ENCODE measurements at regions not wholly inside any gene's neighbourhood (a gene's known extent, or its start where the extent isn't known, plus 50 kb on each side); places are given as distances from the start of the nearest gene placed in this dataset.

DNA sequence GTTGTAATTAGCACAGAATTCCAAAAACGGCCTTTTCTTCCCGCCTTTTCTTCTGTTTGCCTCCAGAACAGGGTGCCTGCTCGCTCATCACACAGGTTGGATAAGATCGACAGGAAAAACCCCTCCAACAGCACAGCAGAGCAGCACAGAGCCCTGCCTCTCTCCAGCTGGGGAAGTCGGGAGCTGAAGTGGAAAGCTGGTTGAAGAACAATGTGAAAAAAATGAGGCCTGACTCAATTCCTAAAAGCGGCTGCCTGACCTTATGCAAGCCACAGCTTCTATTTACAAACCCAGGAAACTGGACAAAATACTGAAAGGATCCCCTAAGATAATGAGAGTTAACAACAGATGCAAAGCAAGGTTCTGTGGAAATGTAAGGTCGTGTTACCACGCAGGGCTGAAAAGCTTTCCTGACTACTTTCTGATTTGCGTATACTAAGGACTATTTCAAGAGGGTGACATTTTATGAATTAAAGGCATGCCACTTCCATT is 116.9 kb downstream of the TTLL2 start:
- Mint-ChIP-seq H3K36me3 (ENCODE audit: low read depth) (no peaks in the 10 kb centered on the region), H3K9me3 (no peaks in the 10 kb centered on the region), H3K27ac (peak overlapping the region; percentile 86), H3K4me3 (peak overlapping the region; percentile 13), H3K27me3 (ENCODE audit: insufficient read depth) (peaks cover 2% of the 10 kb centered on the region), H3K4me1 (peaks cover 28% of the 10 kb centered on the region)
- H3K36me3 ChIP-seq (ENCODE audit: control insufficient read depth, insufficient read depth, low read length) = no peaks in the 10 kb centered on the region
- TF ChIP-seq, protein P1, sequence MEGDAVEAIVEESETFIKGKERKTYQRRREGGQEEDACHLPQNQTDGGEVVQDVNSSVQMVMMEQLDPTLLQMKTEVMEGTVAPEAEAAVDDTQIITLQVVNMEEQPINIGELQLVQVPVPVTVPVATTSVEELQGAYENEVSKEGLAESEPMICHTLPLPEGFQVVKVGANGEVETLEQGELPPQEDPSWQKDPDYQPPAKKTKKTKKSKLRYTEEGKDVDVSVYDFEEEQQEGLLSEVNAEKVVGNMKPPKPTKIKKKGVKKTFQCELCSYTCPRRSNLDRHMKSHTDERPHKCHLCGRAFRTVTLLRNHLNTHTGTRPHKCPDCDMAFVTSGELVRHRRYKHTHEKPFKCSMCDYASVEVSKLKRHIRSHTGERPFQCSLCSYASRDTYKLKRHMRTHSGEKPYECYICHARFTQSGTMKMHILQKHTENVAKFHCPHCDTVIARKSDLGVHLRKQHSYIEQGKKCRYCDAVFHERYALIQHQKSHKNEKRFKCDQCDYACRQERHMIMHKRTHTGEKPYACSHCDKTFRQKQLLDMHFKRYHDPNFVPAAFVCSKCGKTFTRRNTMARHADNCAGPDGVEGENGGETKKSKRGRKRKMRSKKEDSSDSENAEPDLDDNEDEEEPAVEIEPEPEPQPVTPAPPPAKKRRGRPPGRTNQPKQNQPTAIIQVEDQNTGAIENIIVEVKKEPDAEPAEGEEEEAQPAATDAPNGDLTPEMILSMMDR (conservative IDR thresholded peaks at IDR 0.05) = no peak
- WGBS, 2 experiments (ENCODE audit: insufficient coverage in 1 of 2, insufficient read length in 1 of 2) = 32 to 63% methylated on average over 2 to 9 of the region's 9 CpGs
- H3K4me1 ChIP-seq (ENCODE audit: control insufficient read depth, insufficient read depth, low read length) = peaks cover 5% of the 10 kb centered on the region
- peak overlapping the region; percentile 100 for H3K27ac ChIP-seq (ENCODE audit: low read depth, low read length)
- H3K27me3 ChIP-seq (ENCODE audit: control insufficient read depth, insufficient read depth, low read length, poor library complexity, severe bottlenecking) = no peaks in the 10 kb centered on the region
- no peaks in the 10 kb centered on the region for H3K9me3 ChIP-seq (ENCODE audit: control insufficient read depth, low read length)
- no peak overlapping the region for H3K4me3 ChIP-seq (ENCODE audit: low read length)
- no peak overlapping the region for H3K9ac ChIP-seq (ENCODE audit: extremely low read depth, low read length, poor library complexity, severe bottlenecking)
- peak; percentile 73 for DNase-seq

DNA sequence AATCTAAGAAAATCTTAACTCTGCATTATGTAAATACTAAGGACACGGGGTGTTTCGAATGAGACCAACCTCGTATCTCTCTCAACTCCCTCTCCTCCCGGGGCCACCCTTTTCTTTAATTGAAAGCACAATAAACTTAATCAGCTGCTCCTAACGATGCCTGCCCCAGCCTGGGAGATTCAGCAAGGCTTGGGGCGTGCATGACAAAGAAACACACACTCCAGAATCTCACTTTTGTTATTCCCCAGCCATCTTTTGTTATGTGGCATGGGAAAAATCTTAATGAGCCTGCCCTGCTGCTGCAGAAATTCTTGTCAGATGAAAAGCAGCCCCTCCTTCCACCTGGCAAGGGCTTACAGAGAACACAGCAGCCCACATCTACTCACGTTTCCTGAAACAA is 117.4 kb downstream of the TTLL2 start:
- H3K4me1 Mint-ChIP-seq = peaks cover 28% of the 10 kb centered on the region
- peak overlapping the region; percentile 13 for H3K4me3 Mint-ChIP-seq
- WGBS, 2 experiments (ENCODE audit: insufficient coverage in 1 of 2, insufficient read length in 1 of 2) = 12 to 30% methylated on average over 5 to 7 of the region's 7 CpGs
- DNase-seq = peak; percentile 86
- H3K27ac Mint-ChIP-seq = peak overlapping the region; percentile 86
- Histone ChIP-seq H3K9me3 (ENCODE audit: control insufficient read depth, low read length) (no peaks in the 10 kb centered on the region), H3K4me3 (ENCODE audit: low read length) (no peak overlapping the region), H3K9ac (ENCODE audit: extremely low read depth, low read length, poor library complexity, severe bottlenecking) (no peak overlapping the region), H3K36me3 (ENCODE audit: control insufficient read depth, insufficient read depth, low read length) (no peaks in the 10 kb centered on the region), H3K27me3 (ENCODE audit: control insufficient read depth, insufficient read depth, low read length, poor library complexity, severe bottlenecking) (no peaks in the 10 kb centered on the region), H3K4me1 (ENCODE audit: control insufficient read depth, insufficient read depth, low read length) (peaks cover 5% of the 10 kb centered on the region), H3K27ac (ENCODE audit: low read depth, low read length) (peak overlapping the region; percentile 100)
- TF ChIP-seq, protein P1 (conservative IDR thresholded peaks at IDR 0.05) = no peak
- H3K9me3 Mint-ChIP-seq = no peaks in the 10 kb centered on the region
- H3K36me3 Mint-ChIP-seq (ENCODE audit: low read depth) = no peaks in the 10 kb centered on the region
- peaks cover 2% of the 10 kb centered on the region for H3K27me3 Mint-ChIP-seq (ENCODE audit: insufficient read depth)

DNA sequence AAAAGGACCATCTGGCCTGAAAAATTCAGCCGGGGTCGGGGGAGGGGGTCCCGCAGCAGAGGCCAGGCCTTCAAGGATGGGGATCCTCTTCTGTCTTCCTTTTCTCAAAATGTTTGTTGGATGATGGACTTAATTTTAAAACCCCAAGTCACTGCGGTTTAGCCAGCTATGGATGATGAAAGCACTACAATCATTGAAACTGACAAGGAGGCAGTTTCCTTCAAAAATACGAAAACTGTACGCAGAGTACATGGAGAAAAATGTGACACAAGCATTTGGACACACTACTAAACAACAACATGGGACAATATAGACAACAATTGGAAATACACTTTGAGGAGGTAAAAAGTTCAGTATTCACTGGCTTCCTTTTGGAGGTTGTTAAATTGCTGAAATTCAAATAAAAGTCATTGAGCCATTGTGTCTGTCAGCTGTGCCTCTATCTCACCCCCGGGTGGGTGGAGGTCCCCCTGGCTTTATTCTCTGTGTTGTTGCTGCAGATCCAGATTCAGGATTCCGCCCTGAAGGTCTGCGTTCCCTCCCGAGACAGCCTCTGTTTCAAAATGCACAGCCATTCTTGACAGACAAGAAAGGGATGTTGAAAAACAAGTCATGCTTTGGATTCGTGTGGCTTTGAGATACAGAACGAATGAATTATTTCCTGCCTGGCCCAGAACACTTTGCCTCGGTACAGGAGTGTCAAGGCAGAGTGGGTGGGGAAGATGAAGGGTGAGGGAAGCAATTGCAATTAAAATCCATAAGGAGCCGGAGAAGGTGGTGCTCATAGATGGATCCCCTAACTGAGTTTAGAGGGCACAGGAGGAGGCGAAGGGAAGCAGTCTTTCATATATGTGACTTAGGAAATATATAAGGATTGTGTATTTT is 118.2 kb downstream of the TTLL2 start:
- peak overlapping the region; percentile 100 for H3K27ac ChIP-seq (ENCODE audit: low read depth, low read length)
- 58 to 69% methylated on average over 12 to 15 of the region's 15 CpGs for WGBS, 2 experiments (ENCODE audit: insufficient coverage in 1 of 2, insufficient read length in 1 of 2)
- Mint-ChIP-seq H3K4me1 (peaks cover 28% of the 10 kb centered on the region), H3K27ac (peak overlapping the region; percentile 86), H3K36me3 (ENCODE audit: low read depth) (no peaks in the 10 kb centered on the region), H3K27me3 (ENCODE audit: insufficient read depth) (peaks cover 2% of the 10 kb centered on the region), H3K4me3 (no peak overlapping the region), H3K9me3 (no peaks in the 10 kb centered on the region)
- no peaks in the 10 kb centered on the region for H3K36me3 ChIP-seq (ENCODE audit: control insufficient read depth, insufficient read depth, low read length)
- H3K4me3 ChIP-seq (ENCODE audit: low read length) = no peak overlapping the region
- no peak overlapping the region for H3K9ac ChIP-seq (ENCODE audit: extremely low read depth, low read length, poor library complexity, severe bottlenecking)
- no peak for DNase-seq
- H3K4me1 ChIP-seq (ENCODE audit: control insufficient read depth, insufficient read depth, low read length) = peaks cover 5% of the 10 kb centered on the region
- H3K9me3 ChIP-seq (ENCODE audit: control insufficient read depth, low read length) = no peaks in the 10 kb centered on the region
- no peaks in the 10 kb centered on the region for H3K27me3 ChIP-seq (ENCODE audit: control insufficient read depth, insufficient read depth, low read length, poor library complexity, severe bottlenecking)
- TF ChIP-seq, protein P1 (conservative IDR thresholded peaks at IDR 0.05) = no peak

Data from endodermal cell (in vitro differentiated cells).